Thyroid gland (tissue), 4 donors: ENCODE measurements at regions not wholly inside any gene's neighbourhood (a gene's known extent, or its start where the extent isn't known, plus 50 kb on each side); places are given as distances from the start of the nearest gene placed in this dataset.
A peak's percentile ranks its signal among the peaks of the same experiment; 100 is the strongest.

Source experiments
- DNase-seq, 2 donors: peaks; one replicate each; pipeline ENCODE4 v3.0.0-alpha.2; 2019
- H3K27ac ChIP-seq, 3 donors: fragments of 200-600 bp; sonication (generic); 1 replicate in 2 of 3; 2 replicates in 1 of 3; pipeline ENCODE4 v1.5.1; 2016 to 2019; ENCODE audit warnings: mild to moderate bottlenecking in 1 of 3, moderate library complexity in 1 of 3
- H3K27me3 ChIP-seq: fragments of 200-600 bp; sonication (generic); one replicate; pipeline ENCODE4 v1.5.1; 2019
- H3K36me3 ChIP-seq, 2 donors: fragments of 200-600 bp; sonication (generic); one replicate each; pipeline ENCODE4 v1.5.1; 2016 to 2019
- H3K4me1 ChIP-seq, 2 donors: fragments of 200-600 bp; sonication (generic); one replicate each; pipeline ENCODE4 v1.5.1; 2017 to 2019
- H3K4me3 ChIP-seq, 3 donors: fragments of 200-600 bp; sonication (generic); replicated peaks in 1 of 3; 1 replicate in 2 of 3; 2 replicates in 1 of 3; pipeline ENCODE4 v1.5.1; 2016; ENCODE audit warnings: mild to moderate bottlenecking in 1 of 3
- H3K9me3 ChIP-seq: fragments of 200-600 bp; sonication (generic); one replicate; pipeline ENCODE4 v1.5.1; 2017
- POLR2A ChIP-seq, 2 donors: fragments of 450-650 bp; IDR thresholded peaks; one replicate each; pipeline ENCODE4 v1.6.1; 2017; ENCODE audit warnings: antibody characterized with exemption in 2 of 2, mild to moderate bottlenecking in 2 of 2, moderate library complexity in 1 of 2
- whole genome bisulfite sequencing, 2 donors: methylation state at CpG; one replicate each; pipeline ENCODE4 v1.1.5; 2017; 5-methylcytosine and 5-hydroxymethylcytosine counted together
- intact Hi-C: fragments of 100-400 bp; cut with DNase I; formaldehyde crosslinking; loops from one replicate; pipeline ENCODE4 v1.15.1; 2023
- TF ChIP-seq, protein P1 (sequence below), 6 experiments: fragments of 200-600 bp in 3 of 6; fragments of 450-650 bp in 3 of 6; sonication (generic) in 3 of 6; IDR thresholded peaks; one replicate each; pipeline ENCODE4 v1.5.1; 2016 to 2019; ENCODE audit warnings: antibody characterized with exemption in 6 of 6, mild to moderate bottlenecking in 2 of 6, inconsistent platforms in 1 of 6, moderate library complexity in 1 of 6

DNA sequence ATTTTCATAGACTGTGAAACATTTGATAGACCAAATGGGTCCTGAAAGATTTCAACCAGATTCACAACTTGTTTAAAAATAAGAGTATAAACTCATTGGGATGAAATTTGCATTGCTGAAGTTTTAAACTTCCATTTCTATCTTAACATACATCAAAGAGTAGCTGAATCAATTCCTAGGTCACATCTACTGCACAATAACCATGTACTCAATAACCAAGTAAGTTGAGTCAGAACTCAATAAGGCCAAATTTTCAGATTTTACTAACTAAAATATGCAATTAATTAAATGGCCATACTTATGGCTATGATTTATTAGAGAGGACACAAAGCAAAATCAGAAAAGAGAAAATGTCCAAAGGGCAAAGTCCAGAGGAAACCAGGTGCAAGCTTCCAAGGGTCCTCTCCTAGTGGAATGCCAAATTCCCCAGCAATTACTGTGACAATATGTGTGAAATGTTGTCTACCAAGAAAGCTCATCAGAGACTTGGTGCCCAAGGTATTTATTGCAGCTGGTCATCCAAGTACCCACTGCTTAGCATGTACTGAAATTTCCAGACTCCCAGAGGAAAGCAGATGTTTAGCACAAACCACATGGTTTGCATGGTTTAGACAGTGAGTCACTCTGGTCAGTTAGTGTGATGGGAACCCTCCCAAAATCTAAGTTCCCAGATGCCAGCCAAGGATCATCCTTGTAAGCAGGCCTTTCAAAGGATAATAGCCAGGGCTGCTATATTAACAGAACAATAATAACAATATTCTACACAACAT, 238.9 kb downstream of the IPMK start:
- TF ChIP-seq, protein P1, sequence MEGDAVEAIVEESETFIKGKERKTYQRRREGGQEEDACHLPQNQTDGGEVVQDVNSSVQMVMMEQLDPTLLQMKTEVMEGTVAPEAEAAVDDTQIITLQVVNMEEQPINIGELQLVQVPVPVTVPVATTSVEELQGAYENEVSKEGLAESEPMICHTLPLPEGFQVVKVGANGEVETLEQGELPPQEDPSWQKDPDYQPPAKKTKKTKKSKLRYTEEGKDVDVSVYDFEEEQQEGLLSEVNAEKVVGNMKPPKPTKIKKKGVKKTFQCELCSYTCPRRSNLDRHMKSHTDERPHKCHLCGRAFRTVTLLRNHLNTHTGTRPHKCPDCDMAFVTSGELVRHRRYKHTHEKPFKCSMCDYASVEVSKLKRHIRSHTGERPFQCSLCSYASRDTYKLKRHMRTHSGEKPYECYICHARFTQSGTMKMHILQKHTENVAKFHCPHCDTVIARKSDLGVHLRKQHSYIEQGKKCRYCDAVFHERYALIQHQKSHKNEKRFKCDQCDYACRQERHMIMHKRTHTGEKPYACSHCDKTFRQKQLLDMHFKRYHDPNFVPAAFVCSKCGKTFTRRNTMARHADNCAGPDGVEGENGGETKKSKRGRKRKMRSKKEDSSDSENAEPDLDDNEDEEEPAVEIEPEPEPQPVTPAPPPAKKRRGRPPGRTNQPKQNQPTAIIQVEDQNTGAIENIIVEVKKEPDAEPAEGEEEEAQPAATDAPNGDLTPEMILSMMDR (IDR thresholded peaks at IDR 0.05), result no peak
- TF ChIP-seq POLR2A (IDR thresholded peaks at IDR 0.05), result no peak
- Histone ChIP-seq H3K27me3 (no peaks in the 10 kb centered on the region), H3K9me3 (no peaks in the 10 kb centered on the region), H3K4me1 (peaks cover under 1 to 4% of the 10 kb centered on the region in 2 donors), H3K27ac (no peak overlapping the region), H3K4me3 (no peak overlapping the region), H3K36me3 (no peaks in the 10 kb centered on the region)
- no peak for DNase-seq
- intact Hi-C loops, result no loop called here

DNA sequence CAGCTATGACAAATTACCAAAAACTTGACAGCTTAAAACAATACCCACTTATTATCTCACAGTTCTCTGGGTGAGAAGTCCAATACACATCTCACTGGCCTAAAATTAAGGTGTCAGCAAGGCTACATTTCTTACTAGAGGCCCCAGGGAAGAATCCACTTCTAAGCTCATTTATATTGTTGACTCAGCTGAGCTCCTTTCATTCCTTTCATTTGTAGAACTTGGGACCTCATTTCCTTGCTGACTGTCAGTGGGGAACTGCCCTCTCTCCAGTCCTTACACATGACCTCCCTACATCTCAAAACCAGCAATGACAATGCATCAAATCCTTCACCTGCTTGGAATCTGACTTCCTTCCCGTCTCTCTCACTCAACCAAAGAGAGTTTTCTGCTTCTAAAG, 240.3 kb downstream of the IPMK start:
- Histone ChIP-seq H3K9me3 (no peaks in the 10 kb centered on the region), H3K27ac (no peak overlapping the region), H3K27me3 (no peaks in the 10 kb centered on the region), H3K36me3 (no peaks in the 10 kb centered on the region), H3K4me3 (no peak overlapping the region), H3K4me1 (peaks cover 4 to 5% of the 10 kb centered on the region in 2 donors)
- DNase-seq, result no peak
- TF ChIP-seq, protein P1 (IDR thresholded peaks at IDR 0.05), result no peak
- no peak for TF ChIP-seq POLR2A (IDR thresholded peaks at IDR 0.05)
- WGBS, 2 donors, result 61 to 78% methylated on average over 1 of the region's 1 CpG
- intact Hi-C loops, result no loop called here

DNA sequence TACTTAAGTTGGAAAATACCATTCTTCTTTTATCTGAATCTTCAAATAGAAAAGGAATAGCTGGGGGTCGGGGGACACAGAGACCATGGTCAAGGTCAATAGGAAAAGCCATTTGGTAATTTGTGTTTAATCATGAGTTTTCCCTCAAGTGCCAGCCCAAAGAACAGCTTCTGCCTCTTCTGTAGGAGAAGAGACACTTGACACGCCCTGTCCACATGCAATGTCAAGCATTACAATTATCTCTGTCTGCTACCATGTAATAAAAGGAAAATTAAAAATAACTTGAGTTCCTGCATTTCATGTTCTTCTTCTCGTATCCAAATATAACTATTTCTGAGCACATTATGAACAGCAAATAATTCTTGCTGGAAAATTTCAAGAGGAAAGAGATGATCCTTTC, 241.7 kb downstream of the IPMK start:
- H3K27me3 ChIP-seq, result no peaks in the 10 kb centered on the region
- no peak overlapping the region for H3K4me3 ChIP-seq
- intact Hi-C loops, result no loop called here
- no peaks in the 10 kb centered on the region for H3K9me3 ChIP-seq
- no peaks in the 10 kb centered on the region for H3K36me3 ChIP-seq
- H3K4me1 ChIP-seq, result peaks cover 4 to 5% of the 10 kb centered on the region in 2 donors
- H3K27ac ChIP-seq, result no peak overlapping the region
- no peak for TF ChIP-seq POLR2A (IDR thresholded peaks at IDR 0.05)
- TF ChIP-seq, protein P1 (IDR thresholded peaks at IDR 0.05), result no peak
- peak in 1 of 2 donors; percentile 2 for DNase-seq
- WGBS, 2 donors, result 77 to 78% methylated on average over 3 of the region's 3 CpGs

DNA sequence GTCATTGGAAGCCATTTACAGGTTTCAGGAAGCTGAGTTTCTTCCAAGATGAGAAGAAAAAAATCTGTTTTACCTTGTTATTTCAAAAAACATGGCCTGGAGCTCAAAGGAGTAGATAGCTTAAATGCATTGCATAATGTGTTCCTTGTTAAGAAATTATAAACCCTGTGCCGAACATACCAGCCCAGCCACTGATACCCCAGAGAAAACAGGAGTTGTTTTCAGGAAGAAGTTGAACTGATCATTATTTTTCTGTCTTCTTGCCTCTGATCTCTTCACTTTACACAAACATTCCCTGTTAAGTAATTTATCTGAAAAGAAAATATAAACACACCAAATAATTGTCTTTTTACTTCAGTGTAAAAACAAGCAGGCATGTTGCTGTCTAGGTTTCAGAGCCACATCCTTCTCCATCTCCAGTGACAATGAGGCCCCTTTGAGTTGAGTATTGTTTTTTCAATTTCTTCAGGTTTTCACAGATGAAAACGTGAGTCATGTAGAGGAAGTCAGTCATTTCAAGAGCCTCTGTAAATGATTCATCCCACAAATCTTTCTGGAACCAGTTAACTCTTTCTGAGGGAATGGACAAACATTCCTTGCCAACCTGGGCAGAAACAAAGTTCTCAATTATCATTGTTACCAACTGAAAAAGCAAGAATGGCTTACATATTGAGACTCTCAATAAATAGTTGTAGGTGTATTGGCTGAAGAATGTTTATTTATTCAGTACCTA, 244.2 kb downstream of the IPMK start:
- Histone ChIP-seq H3K4me1 (peaks cover 4 to 5% of the 10 kb centered on the region in 2 donors), H3K27me3 (no peaks in the 10 kb centered on the region), H3K9me3 (no peaks in the 10 kb centered on the region), H3K36me3 (no peaks in the 10 kb centered on the region), H3K4me3 (no peak overlapping the region), H3K27ac (no peak overlapping the region)
- intact Hi-C loops, result no loop called here
- no peak for DNase-seq
- no peak for TF ChIP-seq POLR2A (IDR thresholded peaks at IDR 0.05)
- TF ChIP-seq, protein P1 (IDR thresholded peaks at IDR 0.05), result no peak
- 0 to 16% methylated on average over 2 of the region's 2 CpGs for WGBS, 2 donors
